ENCODE measurements at regions not wholly inside any gene's neighbourhood (a gene's known extent, or its start where the extent isn't known, plus 50 kb on each side); places are given as distances from the start of the nearest gene placed in this dataset.

GRCh38 chr15:97501291-97501690, 459.2 kb upstream of the ARRDC4 start:
- TF ChIP-seq SP1 (IDR thresholded peaks at IDR 0.05), result no peak
- no peak for TF ChIP-seq HDGF (IDR thresholded peaks at IDR 0.05; ENCODE audit: borderline replicate concordance)
- no peak for TF ChIP-seq BHLHE40 (IDR thresholded peaks at IDR 0.05; ENCODE audit: borderline replicate concordance)
- no peak for TF ChIP-seq FOXA1 (IDR thresholded peaks at IDR 0.05)
- no peak for TF ChIP-seq ELF4 (IDR thresholded peaks at IDR 0.05)
- TF ChIP-seq FOXK2 (IDR thresholded peaks at IDR 0.05), result no peak
- TF ChIP-seq SUZ12 (IDR thresholded peaks at IDR 0.05), result no peak
- TF ChIP-seq FOXM1 (IDR thresholded peaks at IDR 0.05; ENCODE audit: borderline replicate concordance), result no peak

Measured in HEK293T (cell line).